Posterior cingulate gyrus (tissue), 11 donors: ENCODE measurements at regions not wholly inside any gene's neighbourhood (a gene's known extent, or its start where the extent isn't known, plus 50 kb on each side); places are given as distances from the start of the nearest gene placed in this dataset.

ENCODE experiments used
- DNase-seq, 10 donors: peaks; one replicate each; pipeline versions ENCODE4 v3.0.0 to v3.0.0-alpha.2; 2020 to 2021; ENCODE audit warnings: mixed read lengths in 3 of 10
- intact Hi-C: fragments of 100-400 bp; cut with DNase I; formaldehyde crosslinking; loops from one replicate; pipeline ENCODE4 v1.15.1; 2023

GRCh38 chr16:85329059-85329812 is 217.0 kb upstream of the CIBAR2 start:
- intact Hi-C loops = no loop called here
- peak in 1 of 10 donors; percentile 79 for DNase-seq

GRCh38 chr16:85330006-85330693 is 217.9 kb upstream of the CIBAR2 start:
- DNase-seq = no peak
- intact Hi-C loops = no loop called here

- no peak for DNase-seq
- intact Hi-C loops = no loop called here
Measured at GRCh38 chr16:85330694-85331188, 218.5 kb upstream of the CIBAR2 start.

- intact Hi-C loops = no loop called here
- no peak for DNase-seq
Measured at GRCh38 chr16:85331688-85332087, 219.4 kb upstream of the CIBAR2 start.

DNA sequence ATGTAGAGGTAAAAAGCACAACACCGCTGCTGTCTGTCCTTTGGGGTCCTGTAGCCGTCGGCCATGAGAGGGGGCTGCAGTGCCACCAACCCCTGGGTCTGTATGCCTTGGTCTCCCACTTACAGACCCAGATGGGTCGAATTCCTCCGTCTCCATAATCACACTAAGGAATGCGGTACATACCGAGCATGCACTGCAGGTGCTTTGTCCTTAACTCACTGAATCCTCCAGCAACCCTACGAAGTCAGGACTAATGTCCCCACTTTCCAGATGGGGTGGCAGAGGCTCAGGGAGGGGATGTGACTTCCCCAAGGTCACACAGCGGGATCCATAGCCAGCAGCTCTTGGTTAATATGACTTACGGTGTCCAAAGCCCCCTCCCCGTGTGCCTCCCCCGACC is 219.9 kb upstream of the CIBAR2 start:
- DNase-seq = no peak
- intact Hi-C loops = no loop called here

DNA sequence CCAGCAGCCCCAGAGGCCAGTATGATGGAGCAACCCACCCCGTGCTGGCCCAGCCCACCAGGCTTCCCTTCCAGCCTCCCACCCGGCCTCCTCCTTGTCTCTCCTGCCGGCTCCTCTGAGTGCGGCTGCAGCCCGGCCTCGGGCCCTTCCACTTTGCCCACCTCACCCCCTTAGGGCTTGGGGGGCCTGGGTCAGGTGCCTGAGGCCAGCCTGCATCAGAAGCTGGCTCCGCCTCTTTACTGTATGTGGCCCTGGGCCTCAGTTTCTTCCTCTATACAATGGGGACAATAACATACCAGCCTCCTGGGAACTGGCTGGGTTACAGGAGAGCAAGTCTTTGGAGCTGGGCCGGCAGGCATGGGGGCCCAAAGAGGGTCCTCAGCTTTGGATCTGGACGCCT is 221.1 kb upstream of the CIBAR2 start:
- no peak for DNase-seq
- intact Hi-C loops = no loop called here

- no peak for DNase-seq
- intact Hi-C loops = no loop called here
Measured at GRCh38 chr16:85333744-85334640, 221.7 kb upstream of the CIBAR2 start.

DNA sequence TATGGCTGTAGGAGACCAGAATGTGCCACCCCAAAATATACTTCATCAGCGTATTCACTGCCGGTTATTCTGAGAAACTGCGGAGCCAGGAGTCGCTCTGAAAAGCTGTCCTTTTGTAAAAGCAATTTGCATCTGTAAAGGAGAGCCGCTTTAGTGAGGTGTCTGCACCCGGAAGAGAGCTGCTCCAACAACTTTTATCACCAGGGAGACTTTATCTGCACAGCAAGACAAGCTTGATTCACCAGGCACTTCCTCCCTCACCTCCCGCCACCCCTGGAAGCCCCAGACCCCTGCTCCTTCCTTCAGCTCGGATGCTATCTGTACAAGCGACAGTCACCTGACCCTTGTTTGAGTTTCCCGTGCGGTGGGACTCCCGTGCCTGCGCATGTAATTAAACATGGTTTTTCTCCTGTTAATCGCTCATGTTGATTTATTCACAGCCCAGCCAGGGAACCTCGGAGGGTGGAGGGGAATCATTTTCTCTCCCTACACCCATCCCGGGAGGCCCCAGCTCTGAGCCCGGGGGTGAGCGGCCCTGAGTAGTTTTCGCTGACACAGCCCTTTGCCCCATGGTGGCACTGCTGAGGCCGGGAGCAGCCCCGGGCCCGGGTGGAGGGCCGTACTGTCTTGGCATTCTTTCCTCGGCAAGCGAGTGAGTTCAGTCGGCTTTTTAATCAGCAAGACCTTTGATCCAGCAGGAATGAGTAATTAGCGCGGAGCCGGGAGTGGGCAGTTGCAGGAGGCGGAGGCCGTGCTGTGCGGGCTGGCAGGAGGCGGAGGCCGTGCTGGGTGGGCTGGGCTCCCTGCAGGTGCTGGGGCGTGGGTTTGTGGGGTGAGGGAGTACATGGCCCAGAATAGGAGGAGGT is 222.7 kb upstream of the CIBAR2 start:
- intact Hi-C loops = no loop called here
- no peak for DNase-seq

DNA sequence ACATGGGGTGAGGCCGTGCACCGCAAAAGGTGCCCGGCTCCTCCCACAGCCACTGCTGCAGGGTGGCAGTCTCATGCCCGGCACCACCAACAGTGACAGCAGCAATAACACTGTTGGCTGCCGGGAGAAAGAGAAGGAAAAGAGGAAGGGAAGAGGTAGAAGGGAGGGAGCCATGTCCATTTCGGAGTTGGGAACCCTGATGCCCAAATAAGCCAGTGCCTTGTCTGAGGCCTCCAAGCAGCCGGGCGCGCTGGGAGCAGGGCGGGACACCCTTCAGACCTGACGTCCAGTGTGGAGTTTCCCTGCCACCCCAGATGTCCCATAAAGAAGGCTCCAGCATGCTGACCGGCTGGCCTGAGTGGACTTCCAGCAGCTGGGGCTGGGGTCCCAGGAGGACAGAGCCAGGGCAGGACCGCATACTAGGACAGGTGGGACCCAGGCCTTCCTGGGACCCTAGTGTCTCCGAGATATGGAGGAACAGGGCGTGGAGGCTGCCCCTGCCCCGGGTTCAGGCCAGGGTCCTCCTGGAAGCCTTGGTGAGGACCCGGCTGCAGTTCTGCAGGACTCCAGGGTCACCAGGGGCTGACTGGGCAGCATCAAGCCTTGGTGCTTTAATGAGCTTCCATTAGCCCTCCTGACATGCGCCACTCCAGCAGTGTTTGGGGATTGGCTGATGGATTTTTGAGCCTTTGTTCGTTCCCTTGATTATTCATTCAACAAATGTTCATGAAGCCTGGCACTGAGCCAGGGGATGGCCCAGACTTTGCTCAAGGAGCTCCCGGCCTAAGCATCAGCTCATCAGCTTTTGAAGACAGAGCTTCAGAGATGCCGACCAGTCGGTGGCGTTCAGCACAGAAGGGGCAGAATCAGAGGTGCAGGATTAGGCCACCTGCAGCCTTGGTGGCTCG is 223.6 kb upstream of the CIBAR2 start:
- DNase-seq = no peak
- intact Hi-C loops = no loop called here

DNA sequence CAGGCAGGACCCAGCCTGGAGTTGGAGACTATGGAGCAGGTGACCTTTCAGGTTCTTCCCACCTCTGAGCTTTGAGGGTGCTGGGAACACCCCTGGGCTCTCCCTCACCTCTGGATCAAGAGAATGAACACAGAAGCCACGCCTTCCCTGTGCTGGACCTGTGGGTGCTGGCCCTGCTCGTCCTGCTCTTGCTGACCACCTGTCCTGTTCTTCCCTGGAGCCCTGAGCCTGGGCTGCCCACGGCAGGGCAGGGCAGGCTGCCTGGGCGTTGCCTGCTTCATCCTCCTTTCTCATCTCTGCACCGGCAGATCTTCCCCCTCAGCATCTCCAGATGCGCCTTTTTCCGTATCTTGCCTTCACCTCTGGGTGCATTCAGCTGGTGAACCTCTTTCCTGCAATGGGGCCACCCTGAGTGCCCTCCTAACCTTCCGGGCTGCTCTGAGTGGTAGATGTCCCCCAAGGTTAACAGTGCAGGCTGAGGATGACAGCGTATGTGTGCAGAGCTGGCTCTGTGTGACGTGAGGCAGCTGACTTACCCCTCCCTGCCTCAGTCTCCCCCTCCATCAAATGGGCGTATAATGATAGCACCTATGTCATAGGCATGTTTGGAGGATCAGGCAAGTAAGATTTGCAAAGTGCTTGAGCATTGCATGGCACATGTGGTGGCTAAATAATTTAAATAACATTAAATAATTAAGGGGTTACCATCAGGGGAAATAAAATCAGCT is 225.8 kb upstream of the CIBAR2 start:
- intact Hi-C loops = no loop called here
- DNase-seq = no peak

- DNase-seq = no peak
- intact Hi-C loops = no loop called here
Measured at GRCh38 chr16:85338638-85338982, 226.3 kb upstream of the CIBAR2 start.

- no peak for DNase-seq
- intact Hi-C loops = no loop called here
Measured at GRCh38 chr16:85338989-85339685, 226.9 kb upstream of the CIBAR2 start.

GRCh38 chr16:85341972-85342695 is 229.9 kb upstream of the CIBAR2 start:
- intact Hi-C loops = no loop called here
- no peak for DNase-seq

DNA sequence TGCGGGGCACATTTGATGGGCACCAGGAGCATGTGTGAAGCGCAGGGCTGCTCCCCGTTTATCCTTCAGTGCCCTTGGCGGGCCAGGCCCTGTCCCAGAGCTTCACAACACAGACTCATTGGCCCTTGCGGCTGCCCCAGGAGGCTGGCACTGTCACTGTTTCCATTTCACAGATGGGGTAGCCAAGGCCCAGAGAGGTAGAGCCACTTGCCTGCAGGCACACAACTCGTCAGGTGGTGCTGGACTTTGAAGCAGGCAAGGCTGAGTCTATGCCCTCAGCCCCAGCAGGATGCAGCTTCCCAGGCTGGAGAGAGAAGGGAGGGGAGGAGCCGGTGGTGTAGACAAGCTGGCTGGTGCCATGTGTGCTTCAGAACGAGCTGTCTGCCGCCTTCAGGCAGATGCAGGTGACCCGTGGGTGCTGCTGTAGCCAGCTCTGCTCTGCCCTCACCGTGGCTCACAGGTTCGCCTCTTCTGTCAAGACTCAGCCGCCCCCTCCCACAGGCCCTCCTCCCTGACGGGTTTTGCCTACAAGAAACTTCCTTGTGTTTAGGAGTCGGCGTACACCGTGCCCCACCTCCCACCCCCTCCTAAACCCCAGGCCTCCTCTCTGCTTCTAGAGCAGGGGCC is 232.3 kb upstream of the CIBAR2 start:
- intact Hi-C loops = no loop called here
- no peak for DNase-seq

- no peak for DNase-seq
- intact Hi-C loops = no loop called here
Measured at GRCh38 chr16:85345129-85345639, 232.9 kb upstream of the CIBAR2 start.

DNA sequence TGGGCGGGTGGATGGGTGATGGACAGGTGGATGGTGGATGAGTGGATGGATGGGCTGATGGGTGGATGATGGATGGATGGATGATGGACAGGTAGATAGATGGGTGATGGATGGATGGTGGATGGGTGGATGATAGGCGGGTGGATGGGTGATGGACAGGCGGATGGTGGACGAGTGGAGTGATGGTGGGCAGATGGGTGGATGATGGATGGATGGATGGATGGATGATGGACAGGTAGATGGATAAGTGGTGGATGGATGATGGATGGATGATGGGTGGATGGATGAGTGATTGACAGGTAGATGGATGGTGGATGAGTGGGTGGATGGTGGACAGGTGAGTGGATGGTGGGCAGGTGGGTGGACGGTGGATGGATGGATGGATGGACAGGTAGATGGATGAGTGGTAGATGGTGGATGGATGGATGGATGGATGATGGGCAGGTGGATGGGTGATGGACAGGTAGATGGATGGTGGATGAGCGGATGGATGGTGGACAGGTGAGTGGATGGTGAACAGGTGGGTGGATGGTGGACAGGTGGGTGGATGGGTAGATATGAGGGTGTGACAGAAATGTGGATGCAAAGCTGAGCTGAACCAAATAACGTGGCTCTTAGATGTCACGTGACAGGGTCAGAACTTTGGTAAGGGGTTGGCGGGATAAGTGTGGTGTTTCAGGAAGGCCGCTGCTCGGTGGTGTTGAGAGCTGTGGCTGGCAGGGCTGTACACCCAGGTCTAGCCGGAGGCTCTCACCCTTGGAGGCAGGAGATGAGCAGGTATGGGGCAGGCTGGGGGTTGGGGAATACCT is 234.3 kb upstream of the CIBAR2 start:
- no peak for DNase-seq
- intact Hi-C loops = no loop called here
